ENCODE measurements at regions not wholly inside any gene's neighbourhood (a gene's known extent, or its start where the extent isn't known, plus 50 kb on each side); places are given as distances from the start of the nearest gene placed in this dataset.

DNA sequence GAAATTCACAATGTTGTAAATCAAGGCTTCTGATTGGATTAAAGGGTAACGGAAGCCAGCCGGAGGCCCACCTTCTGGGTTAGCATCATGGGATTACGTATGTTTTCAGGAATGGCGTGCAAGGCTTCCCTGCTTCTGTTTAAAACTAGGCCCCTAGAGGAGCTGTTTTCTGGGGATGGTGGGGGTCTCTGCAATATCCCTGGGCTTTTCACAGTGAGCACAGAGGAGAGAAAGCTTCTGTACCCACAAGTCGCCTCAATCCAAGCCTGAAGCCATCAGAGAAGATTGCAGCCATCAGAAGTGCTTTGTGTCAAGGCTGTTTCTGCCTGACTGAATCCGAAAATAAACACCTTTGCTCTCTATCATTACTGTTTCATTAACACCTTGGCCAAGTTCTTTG is 226.9 kb upstream of the SMIM21 start:
- no peak for DNase-seq

- DNase-seq = no peak
These were observed 225.0 kb upstream of the SMIM21 start for GRCh38 chr18:75652528-75652927.

DNA sequence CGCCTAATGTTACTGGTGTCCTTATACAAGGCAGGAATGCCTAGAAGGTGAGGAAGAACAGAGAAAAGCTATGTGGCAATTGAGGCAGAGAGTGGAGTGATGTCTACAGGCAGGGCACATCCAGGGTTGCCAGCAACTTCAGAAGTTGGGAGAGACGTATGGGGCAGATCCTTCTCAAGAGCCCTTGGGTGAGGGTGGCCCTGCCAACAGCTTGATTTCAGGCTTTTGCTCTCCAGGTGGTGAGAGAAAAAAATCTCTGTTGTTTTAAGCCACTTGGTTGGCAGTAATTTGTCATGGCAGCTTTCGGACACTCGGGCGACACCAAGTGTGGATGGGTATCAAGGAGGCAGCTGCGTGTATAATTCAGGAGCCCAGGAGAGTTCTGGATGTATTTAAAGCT is 217.4 kb upstream of the SMIM21 start:
- no peak for DNase-seq

- no peak for DNase-seq
These were observed 215.6 kb upstream of the SMIM21 start for GRCh38 chr18:75643083-75643482.

DNA sequence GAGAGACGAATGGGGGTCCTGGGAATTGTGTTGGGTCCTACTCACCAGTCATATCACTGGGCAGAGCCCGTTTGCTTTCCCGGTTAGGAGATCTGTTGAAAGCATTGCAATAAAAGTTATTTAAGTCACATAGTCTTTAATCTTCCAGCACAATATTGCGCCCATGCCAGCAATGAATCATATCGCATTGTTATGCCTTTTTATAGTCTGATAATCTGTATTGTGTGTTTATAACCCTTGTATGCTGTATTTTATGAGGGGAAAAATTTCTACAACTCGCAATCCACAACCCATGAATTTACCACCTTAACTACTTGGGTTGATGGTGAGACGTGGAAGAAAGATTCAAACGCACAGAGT is 211.9 kb upstream of the SMIM21 start:
- DNase-seq = no peak

GRCh38 chr18:75638776-75639471 is 211.4 kb upstream of the SMIM21 start:
- peak; percentile 36 for DNase-seq

GRCh38 chr18:75638223-75638775 is 210.8 kb upstream of the SMIM21 start:
- DNase-seq = no peak

DNA sequence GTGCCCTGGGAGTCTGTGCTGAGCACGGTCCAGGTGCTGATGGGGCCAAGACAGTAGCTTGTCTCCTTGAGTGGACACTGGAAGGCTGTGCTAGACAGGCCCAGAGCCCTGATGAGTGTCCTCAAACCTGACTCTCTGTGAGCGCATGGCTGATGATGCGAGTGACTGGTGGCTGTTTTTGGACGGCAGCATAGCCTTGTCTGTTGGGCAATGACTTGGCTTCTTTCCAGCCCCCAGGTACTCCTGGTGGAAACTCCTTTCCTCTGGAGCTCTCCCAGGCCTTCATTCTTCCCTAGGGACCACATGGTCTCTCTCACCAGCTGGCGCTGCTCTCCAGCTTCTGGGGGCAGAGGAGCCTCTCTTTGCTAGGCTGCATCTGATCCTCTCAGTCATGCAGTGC is 207.6 kb upstream of the SMIM21 start:
- no peak for DNase-seq

- no peak for DNase-seq
These were observed 198.5 kb upstream of the SMIM21 start for GRCh38 chr18:75625966-75626365.

DNA sequence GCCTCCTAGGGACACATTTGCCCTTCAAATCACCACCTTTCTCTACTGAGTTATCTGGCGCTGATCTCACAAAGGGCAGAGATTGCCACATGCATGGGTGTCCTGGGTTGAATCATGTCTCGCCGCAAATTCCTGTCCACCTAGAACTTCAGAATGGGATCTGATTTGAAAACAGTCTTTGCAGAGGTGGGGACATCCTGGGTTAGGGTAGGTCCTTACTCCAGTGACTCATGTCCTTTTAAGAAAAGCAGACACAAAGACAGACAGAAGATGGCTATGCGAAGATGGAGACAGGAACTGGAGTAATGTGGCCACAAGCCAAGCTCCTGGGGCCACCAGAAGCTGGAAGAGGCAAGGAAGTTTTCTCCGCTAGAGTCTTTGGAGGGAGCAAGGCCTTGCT is 197.4 kb upstream of the SMIM21 start:
- DNase-seq = no peak

DNA sequence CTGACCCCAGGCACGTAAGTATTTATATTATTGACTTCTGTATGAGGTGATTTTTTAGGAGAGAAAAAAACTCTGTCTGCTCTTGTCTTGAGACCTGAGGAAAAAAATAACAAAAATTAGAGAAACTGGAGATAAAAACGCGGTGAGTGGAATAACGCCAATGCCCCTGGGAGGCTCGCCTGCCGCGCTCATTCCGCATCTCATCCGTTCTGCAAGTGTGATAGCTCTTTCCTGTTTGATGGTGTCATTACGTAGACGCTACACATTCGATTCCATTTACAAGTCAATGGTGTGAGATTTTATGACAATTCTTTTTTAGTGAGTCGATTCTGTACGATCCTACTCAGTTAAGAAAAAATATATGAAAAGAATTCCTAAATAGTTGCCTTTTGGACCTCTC is 194.3 kb upstream of the SMIM21 start:
- DNase-seq = no peak

- no peak for DNase-seq
These were observed 190.6 kb upstream of the SMIM21 start for GRCh38 chr18:75618146-75618545.

GRCh38 chr18:75612456-75612855 is 185.0 kb upstream of the SMIM21 start:
- DNase-seq = no peak

DNA sequence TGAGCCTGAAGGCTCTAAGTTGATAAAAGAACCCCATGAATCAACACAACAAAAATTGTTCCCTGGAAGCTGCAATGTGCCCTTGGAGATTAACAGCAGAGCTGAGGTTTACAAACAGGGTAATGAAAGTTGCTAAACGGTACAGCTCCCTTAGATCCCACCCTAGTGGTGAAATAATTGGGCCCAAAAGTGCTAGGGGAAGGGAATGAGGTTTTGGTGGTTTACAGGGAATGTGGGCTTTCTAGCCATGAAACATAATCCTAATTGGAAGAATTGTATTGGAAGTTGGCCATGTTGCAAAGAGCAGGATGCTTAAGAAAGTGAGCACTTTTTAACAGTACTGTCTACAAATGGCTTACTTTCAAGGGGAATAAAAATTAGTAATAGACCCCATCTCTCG is 180.2 kb upstream of the SMIM21 start:
- no peak for DNase-seq

GRCh38 chr18:75592527-75592926 is 165.0 kb upstream of the SMIM21 start:
- no peak for DNase-seq

DNA sequence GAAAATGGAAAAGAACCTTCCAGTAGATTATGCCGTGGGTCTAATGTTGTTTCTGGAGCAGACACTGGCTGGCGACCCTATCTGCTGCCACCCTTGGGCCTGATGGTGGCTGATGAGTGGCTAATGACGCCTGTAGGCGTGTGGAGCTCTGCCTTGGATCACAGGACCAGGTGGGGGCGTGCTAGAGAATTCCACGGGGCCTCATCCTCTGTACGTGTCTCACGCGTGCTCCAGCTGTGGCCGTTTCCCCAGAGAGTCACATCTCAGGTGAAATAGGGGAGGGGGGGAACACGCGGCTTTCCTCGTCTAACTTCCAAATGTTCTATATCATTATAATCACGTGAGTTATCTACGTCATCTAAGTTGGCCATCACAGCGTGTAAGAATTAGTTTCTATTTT is 160.9 kb upstream of the SMIM21 start:
- no peak for DNase-seq

DNA sequence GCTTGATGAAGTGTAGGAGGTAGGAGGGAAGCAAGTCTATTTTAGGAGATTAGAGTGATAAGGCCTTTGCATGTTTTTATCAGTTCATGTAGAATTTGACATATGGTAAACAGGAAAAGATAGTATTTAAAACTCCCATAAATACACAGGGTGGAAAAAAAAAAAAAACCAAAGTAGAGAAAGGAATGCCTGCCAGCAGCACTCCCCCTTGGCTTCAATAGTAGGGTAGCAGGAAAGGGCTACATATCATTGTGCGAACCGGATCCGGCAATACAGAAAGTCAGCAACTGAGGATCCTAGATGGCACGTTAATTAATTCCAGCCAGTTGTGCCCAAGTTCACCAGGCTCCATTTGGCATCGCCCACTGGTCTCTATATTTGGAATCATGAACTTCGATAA is 159.6 kb upstream of the SMIM21 start:
- no peak for DNase-seq

DNA sequence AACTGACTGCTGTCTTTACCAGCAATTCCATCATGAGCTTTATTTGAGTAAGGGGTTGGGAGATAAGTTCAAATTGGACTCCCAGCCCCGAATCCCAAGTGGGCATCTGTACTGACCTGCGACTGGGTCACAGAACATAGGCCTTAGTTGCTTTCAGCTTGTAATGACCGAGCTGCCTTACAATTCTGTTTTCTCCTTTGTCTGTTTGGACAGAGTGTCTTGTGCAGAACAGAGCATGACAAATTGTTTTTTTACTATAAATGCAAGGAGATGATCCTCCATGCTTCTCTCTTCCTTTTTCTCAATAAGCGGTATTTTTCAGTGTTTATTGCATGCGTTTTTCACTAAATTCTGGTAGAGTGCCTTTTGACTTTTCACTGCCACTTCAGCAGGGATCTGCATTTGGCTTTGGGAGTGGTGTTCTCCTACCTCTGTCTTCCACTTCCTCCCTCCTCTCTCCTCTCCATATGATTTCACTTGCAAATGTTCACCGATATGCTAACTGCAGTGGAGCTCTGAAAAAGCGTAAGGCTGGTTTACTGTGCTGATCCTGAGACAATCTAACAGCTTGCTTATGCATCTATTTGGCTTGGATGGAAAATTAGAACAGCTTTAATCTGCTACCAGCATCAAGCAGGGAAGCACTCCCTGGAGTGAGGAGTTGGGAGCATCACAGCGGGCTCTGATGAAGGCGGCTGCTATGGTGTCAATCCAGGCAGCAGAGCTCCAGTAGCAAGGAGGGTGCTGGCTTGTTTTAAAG is 158.8 kb upstream of the SMIM21 start:
- no peak for DNase-seq

GRCh38 chr18:75582940-75583339 is 155.4 kb upstream of the SMIM21 start:
- no peak for DNase-seq

DNA sequence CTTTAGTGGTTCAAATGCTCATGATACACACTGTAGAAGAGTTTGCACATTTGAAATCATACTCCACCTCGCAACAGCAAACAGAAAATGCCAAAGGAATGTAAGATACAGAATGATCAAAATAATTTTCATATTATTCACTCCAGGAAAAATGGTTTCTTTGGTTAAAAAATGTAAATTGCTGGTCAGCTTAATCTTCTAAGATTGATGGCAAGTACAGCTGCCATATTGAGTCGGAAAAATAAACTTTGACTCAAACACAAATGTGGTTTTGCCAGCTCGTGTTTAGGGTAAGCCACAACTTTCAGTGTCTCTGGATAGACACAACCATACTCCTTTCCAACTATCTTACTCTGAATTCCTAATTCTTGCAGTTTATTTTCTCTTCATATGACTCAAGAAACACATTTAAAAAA is 154.9 kb upstream of the SMIM21 start:
- DNase-seq = no peak

GRCh38 chr18:75581336-75582131 is 154.0 kb upstream of the SMIM21 start:
- no peak for DNase-seq

DNA sequence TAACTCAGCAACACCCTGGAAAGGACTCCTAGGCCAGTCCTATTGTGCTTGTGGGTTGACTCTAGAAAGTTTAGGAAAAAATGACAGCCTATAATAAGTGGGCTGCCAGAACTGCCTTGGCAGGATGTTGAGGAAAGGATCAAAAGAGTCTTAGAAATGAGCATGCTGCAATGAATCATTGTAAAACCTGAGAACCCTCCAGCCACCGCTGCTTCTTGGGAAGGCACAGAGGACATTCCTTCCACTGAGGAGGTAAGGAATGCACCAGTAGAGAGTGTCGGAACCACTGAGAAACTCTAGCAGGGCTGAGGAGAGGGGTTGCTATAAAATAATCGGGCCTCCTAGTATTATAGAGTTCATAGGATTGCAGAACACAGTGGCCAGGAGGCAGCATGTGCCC is 146.7 kb upstream of the SMIM21 start:
- DNase-seq = no peak

DNA sequence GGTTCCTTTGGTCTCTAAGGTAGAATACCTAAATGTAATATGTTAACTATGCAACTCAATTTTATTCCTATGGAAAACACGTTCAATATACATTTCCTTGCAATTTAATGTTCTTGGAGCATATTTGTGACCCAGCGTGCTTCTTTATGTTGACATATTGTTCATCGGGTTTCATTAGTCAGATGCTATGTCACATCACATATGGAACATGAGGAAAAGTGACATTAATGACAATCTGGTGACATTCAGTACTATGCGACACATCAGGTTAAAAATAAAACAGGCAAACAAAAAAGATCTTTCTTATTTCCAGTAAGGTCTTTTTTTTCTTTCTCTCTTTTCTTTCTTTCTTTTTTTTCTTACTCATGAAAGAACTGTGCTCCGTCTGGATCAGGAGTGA is 135.6 kb upstream of the SMIM21 start:
- DNase-seq = no peak

DNA sequence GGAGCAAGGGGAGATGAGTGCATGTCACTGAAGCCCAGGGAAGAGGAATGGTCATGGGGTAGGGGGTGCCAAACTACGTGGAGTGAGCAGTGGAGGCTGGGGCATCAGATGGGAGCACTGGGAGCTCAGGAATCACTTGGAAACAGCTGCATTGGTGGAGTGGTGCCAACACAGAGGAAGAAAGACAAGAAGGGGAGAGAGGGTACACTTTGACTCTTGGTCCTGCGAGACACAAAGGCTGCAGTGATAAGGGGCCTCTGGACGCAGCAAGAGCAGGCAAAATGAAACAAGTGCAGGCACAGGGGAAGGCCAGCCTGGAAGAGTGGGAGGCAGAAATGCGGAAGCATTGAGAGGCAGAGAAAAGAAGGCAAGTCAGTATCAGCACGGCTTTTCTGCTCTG is 134.7 kb upstream of the SMIM21 start:
- DNase-seq = no peak
